ENCODE measurements at regions not wholly inside any gene's neighbourhood (a gene's known extent, or its start where the extent isn't known, plus 50 kb on each side); places are given as distances from the start of the nearest gene placed in this dataset.

GRCh38 chr2:75381032-75381431 lies 179.7 kb downstream of the EVA1A start:
- Mint-ChIP-seq H3K4me3 (no peak overlapping the region), H3K27me3 (ENCODE audit: low read depth in 3 of 3) (peaks cover 0 to 2% (median 1%) of the 10 kb centered on the region in 3 donors), H3K9me3 (peaks cover 0 to 1% (median 0%) of the 10 kb centered on the region in 7 donors), H3K36me3 (no peaks in the 10 kb centered on the region), H3K27ac (no peak overlapping the region), H3K4me1 (no peaks in the 10 kb centered on the region)
- Histone ChIP-seq H3K4me2 (replicated peaks; ENCODE audit: extremely low read depth, low read length, poor library complexity, severe bottlenecking) (no peak overlapping the region), H3K79me2 (ENCODE audit: insufficient read depth, low read length) (no peaks in the 10 kb centered on the region), H3K9ac (ENCODE audit: insufficient read depth, low read length, poor library complexity, severe bottlenecking) (no peak overlapping the region), H3K27me3 (ENCODE audit: control insufficient read depth in 2 of 2, insufficient read depth in 2 of 2, low read length in 2 of 2) (no peaks in the 10 kb centered on the region), H3K36me3 (replicated peaks in 1 of 2; ENCODE audit: control insufficient read depth in 1 of 2, insufficient read depth in 2 of 2, low read length in 2 of 2) (no peaks in the 10 kb centered on the region), H3K9me3 (replicated peaks in 1 of 2; ENCODE audit: control insufficient read depth in 1 of 2, insufficient read depth in 1 of 2, low read length in 2 of 2) (no peaks in the 10 kb centered on the region), H3K27ac (ENCODE audit: low read depth in 1 of 2, low read length in 2 of 2) (no peak overlapping the region), H3K4me3 (replicated peaks in 1 of 3; ENCODE audit: low read depth in 2 of 3, low read length in 3 of 3) (no peak overlapping the region), H3K4me1 (ENCODE audit: control insufficient read depth in 1 of 2, insufficient read depth in 2 of 2, low read length in 2 of 2) (no peaks in the 10 kb centered on the region), H4K20me1 (ENCODE audit: insufficient read depth, low read length) (no peaks in the 10 kb centered on the region), H2AFZ (ENCODE audit: insufficient read depth, low read depth, low read length, poor library complexity, severe bottlenecking) (no peak overlapping the region)
- 100% methylated on average over 5 of the region's 10 CpGs for WGBS (ENCODE audit: insufficient coverage)
- intact Hi-C loops (cut with micrococcal nuclease): no loop called here
- no peak for TF ChIP-seq CTCF (IDR thresholded peaks at IDR 0.05)
- DNase-seq: no peak

GRCh38 chr2:75379476-75380210 lies 180.3 kb upstream of the TACR1 start:
- peaks cover 0 to 3% (median 0%) of the 10 kb centered on the region in 7 donors for H3K9me3 Mint-ChIP-seq
- H3K4me1 Mint-ChIP-seq: no peaks in the 10 kb centered on the region
- Histone ChIP-seq H3K4me3 (replicated peaks in 1 of 3; ENCODE audit: low read depth in 2 of 3, low read length in 3 of 3) (no peak overlapping the region), H3K4me1 (ENCODE audit: control insufficient read depth in 1 of 2, insufficient read depth in 2 of 2, low read length in 2 of 2) (no peaks in the 10 kb centered on the region), H3K4me2 (replicated peaks; ENCODE audit: extremely low read depth, low read length, poor library complexity, severe bottlenecking) (no peak overlapping the region), H3K9ac (ENCODE audit: insufficient read depth, low read length, poor library complexity, severe bottlenecking) (no peak overlapping the region), H4K20me1 (ENCODE audit: insufficient read depth, low read length) (no peaks in the 10 kb centered on the region), H3K36me3 (replicated peaks in 1 of 2; ENCODE audit: control insufficient read depth in 1 of 2, insufficient read depth in 2 of 2, low read length in 2 of 2) (no peaks in the 10 kb centered on the region), H2AFZ (ENCODE audit: insufficient read depth, low read depth, low read length, poor library complexity, severe bottlenecking) (no peak overlapping the region), H3K79me2 (ENCODE audit: insufficient read depth, low read length) (no peaks in the 10 kb centered on the region), H3K9me3 (replicated peaks in 1 of 2; ENCODE audit: control insufficient read depth in 1 of 2, insufficient read depth in 1 of 2, low read length in 2 of 2) (no peaks in the 10 kb centered on the region), H3K27ac (ENCODE audit: low read depth in 1 of 2, low read length in 2 of 2) (no peak overlapping the region), H3K27me3 (ENCODE audit: control insufficient read depth in 2 of 2, insufficient read depth in 2 of 2, low read length in 2 of 2) (no peaks in the 10 kb centered on the region)
- no peak for TF ChIP-seq CTCF (IDR thresholded peaks at IDR 0.05)
- peaks cover 0 to 2% (median 1%) of the 10 kb centered on the region in 3 donors for H3K27me3 Mint-ChIP-seq (ENCODE audit: low read depth in 3 of 3)
- H3K27ac Mint-ChIP-seq: peak overlapping the region in 1 of 7 donors; percentile 27
- H3K36me3 Mint-ChIP-seq: no peaks in the 10 kb centered on the region
- DNase-seq: no peak
- 100% methylated on average over 3 of the region's 7 CpGs for WGBS (ENCODE audit: insufficient coverage)
- intact Hi-C loops (cut with micrococcal nuclease): no loop called here
- H3K4me3 Mint-ChIP-seq: no peak overlapping the region
